ENCODE measurements at regions not wholly inside any gene's neighbourhood (a gene's known extent, or its start where the extent isn't known, plus 50 kb on each side); places are given as distances from the start of the nearest gene placed in this dataset.
A peak's percentile ranks its signal among the peaks of the same experiment; 100 is the strongest.

- peak; percentile 40 for DNase-seq
- Histone ChIP-seq H3K27me3 (no peaks in the 10 kb centered on the region), H3K9me3 (no peaks in the 10 kb centered on the region), H3K27ac (peak overlapping the region; percentile 0), H3K9ac (ENCODE audit: low read depth in 2 of 2, low read length in 2 of 2) (peak overlapping the region in 1 of 2 donors; percentile 28), H3K36me3 (no peaks in the 10 kb centered on the region), H3K4me3 (no peak overlapping the region), H3K4me1 (no peaks in the 10 kb centered on the region)
- no peak for TF ChIP-seq CTCF (IDR thresholded peaks at IDR 0.05)
- intact Hi-C loops (cut with DNase I), result no loop called here
Measured at GRCh38 chr2:173545364-173545763, 190.7 kb downstream of the CDCA7 start.

- no peak overlapping the region for H3K27ac ChIP-seq
- H3K36me3 ChIP-seq, result no peaks in the 10 kb centered on the region
- no peaks in the 10 kb centered on the region for H3K27me3 ChIP-seq
- H3K4me3 ChIP-seq, result no peak overlapping the region
- no peak for DNase-seq
- H3K9ac ChIP-seq (ENCODE audit: low read depth in 2 of 2, low read length in 2 of 2), result no peak overlapping the region
- intact Hi-C loops (cut with DNase I), result no loop called here
- H3K9me3 ChIP-seq, result no peaks in the 10 kb centered on the region
- no peak for TF ChIP-seq CTCF (IDR thresholded peaks at IDR 0.05)
- no peaks in the 10 kb centered on the region for H3K4me1 ChIP-seq
Measured at GRCh38 chr2:173547499-173547898, 192.8 kb downstream of the CDCA7 start.

DNA sequence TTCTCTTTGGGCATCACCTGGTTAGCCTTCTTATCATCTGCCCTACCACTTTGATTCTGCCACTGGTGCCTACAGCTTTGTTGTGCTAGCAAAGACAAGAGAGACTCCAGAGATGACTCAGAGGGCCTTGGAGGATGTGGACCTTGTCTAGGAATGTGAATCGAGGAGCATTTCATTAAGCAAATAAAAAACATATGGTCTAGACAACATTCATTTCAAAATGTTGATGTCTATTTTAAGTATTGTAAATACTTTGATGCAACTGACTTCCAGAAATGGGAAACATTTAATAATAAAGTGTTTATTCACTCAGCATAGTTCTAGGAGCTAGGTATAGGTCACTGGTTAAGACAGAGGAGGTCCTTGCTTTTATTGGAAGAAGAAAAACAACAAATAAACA, 195.5 kb downstream of the CDCA7 start:
- Histone ChIP-seq H3K9ac (ENCODE audit: low read depth in 2 of 2, low read length in 2 of 2) (no peak overlapping the region), H3K4me1 (no peaks in the 10 kb centered on the region), H3K36me3 (no peaks in the 10 kb centered on the region), H3K9me3 (no peaks in the 10 kb centered on the region), H3K27me3 (no peaks in the 10 kb centered on the region), H3K27ac (no peak overlapping the region), H3K4me3 (no peak overlapping the region)
- no peak for TF ChIP-seq CTCF (IDR thresholded peaks at IDR 0.05)
- intact Hi-C loops (cut with DNase I), result no loop called here
- no peak for DNase-seq

DNA sequence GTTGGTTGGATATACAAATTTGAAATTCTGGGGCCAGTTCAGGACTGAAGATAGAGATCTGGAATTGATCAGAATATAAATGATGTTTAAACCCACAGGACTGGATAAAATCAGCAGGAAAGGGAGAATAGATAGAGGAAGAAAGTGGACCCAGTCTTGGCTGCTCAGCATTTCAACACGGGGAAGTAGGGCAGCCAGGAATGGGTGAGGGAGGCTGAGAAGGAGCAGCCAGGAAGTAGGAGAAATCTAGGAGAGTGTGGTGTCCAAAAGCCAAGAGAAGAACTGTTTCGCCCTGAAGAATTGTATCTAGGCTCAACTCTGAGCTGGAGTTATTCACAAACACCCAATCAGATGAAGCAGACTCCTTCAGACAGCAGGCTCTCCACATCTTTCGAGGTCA, 197.9 kb downstream of the CDCA7 start:
- intact Hi-C loops (cut with DNase I), result no loop called here
- no peak overlapping the region for H3K27ac ChIP-seq
- no peak overlapping the region for H3K9ac ChIP-seq (ENCODE audit: low read depth in 2 of 2, low read length in 2 of 2)
- no peaks in the 10 kb centered on the region for H3K36me3 ChIP-seq
- H3K4me1 ChIP-seq, result no peaks in the 10 kb centered on the region
- DNase-seq, result no peak
- no peak for TF ChIP-seq CTCF (IDR thresholded peaks at IDR 0.05)
- no peaks in the 10 kb centered on the region for H3K9me3 ChIP-seq
- H3K27me3 ChIP-seq, result no peaks in the 10 kb centered on the region
- H3K4me3 ChIP-seq, result no peak overlapping the region

DNA sequence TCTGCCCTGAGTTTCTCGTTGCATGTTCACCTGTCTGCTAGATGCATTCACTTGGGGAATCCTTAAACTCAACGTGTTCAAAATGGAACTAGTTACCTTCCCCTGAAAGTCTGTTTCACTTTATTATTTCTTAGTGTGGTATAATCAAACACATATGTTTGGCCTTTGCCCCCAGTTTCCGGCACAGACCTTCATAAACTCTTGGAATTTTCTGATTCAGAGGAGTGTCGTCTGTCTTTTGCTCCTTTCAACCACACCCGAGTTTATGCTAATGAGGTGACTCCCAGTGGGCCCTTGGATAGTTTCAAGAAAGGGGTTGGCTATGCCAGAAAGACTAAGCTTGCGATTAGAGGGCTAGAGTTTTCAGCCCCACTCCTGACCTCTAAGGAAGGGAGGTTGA, 198.9 kb downstream of the CDCA7 start:
- Histone ChIP-seq H3K27ac (peak overlapping the region; percentile 40), H3K9ac (ENCODE audit: low read depth in 2 of 2, low read length in 2 of 2) (no peak overlapping the region), H3K27me3 (no peaks in the 10 kb centered on the region), H3K4me1 (no peaks in the 10 kb centered on the region), H3K4me3 (no peak overlapping the region), H3K36me3 (no peaks in the 10 kb centered on the region), H3K9me3 (no peaks in the 10 kb centered on the region)
- intact Hi-C loops (cut with DNase I), result no loop called here
- DNase-seq, result peak; percentile 70
- TF ChIP-seq CTCF (IDR thresholded peaks at IDR 0.05), result no peak

GRCh38 chr2:173555833-173556232, 201.2 kb downstream of the CDCA7 start:
- H3K4me1 ChIP-seq, result no peaks in the 10 kb centered on the region
- no peak overlapping the region for H3K27ac ChIP-seq
- H3K27me3 ChIP-seq, result no peaks in the 10 kb centered on the region
- no peak overlapping the region for H3K9ac ChIP-seq (ENCODE audit: low read depth in 2 of 2, low read length in 2 of 2)
- TF ChIP-seq CTCF (IDR thresholded peaks at IDR 0.05), result no peak
- intact Hi-C loops (cut with DNase I), result no loop called here
- no peak for DNase-seq
- H3K9me3 ChIP-seq, result no peaks in the 10 kb centered on the region
- no peak overlapping the region for H3K4me3 ChIP-seq
- H3K36me3 ChIP-seq, result no peaks in the 10 kb centered on the region

Measured in colonic mucosa (tissue), 4 donors.